Neuronal stem cell (in vitro differentiated cells): ENCODE measurements at regions not wholly inside any gene's neighbourhood (a gene's known extent, or its start where the extent isn't known, plus 50 kb on each side); places are given as distances from the start of the nearest gene placed in this dataset.

ENCODE experiments used
- DNase-seq: peaks from one replicate; pipeline ENCODE4 v3.0.0-alpha.2; 2013; ENCODE audit warnings: low spot score
- H2AFZ ChIP-seq: one replicate; pipeline ENCODE4 v1.6.1; 2013; ENCODE audit warnings: mild to moderate bottlenecking, low read length, inconsistent platforms
- H2AK5ac ChIP-seq: 2 replicates; pipeline ENCODE4 v1.6.1; 2013; ENCODE audit warnings: low read depth, mild to moderate bottlenecking, inconsistent platforms, low read length, moderate library complexity, mixed read lengths
- H2BK120ac ChIP-seq: 2 replicates; pipeline ENCODE4 v1.6.1; 2013; ENCODE audit warnings: low read depth, mild to moderate bottlenecking, inconsistent platforms, low read length, moderate library complexity, mixed read lengths
- H2BK12ac ChIP-seq: one replicate; pipeline ENCODE4 v1.6.1; 2013; ENCODE audit warnings: low read length, inconsistent platforms
- H2BK15ac ChIP-seq: 2 replicates; pipeline ENCODE4 v1.6.1; 2013; ENCODE audit warnings: mild to moderate bottlenecking, low read length, inconsistent platforms, mixed read lengths
- H2BK5ac ChIP-seq: one replicate; pipeline ENCODE4 v1.6.1; 2013; ENCODE audit warnings: inconsistent platforms, mild to moderate bottlenecking, low read length, moderate library complexity
- H3K14ac ChIP-seq: one replicate; pipeline ENCODE4 v1.6.1; 2013; ENCODE audit warnings: low read length, inconsistent platforms
- H3K18ac ChIP-seq: 2 replicates; pipeline ENCODE4 v1.6.1; 2013; ENCODE audit warnings: low read length, inconsistent platforms
- H3K23ac ChIP-seq: 2 replicates; pipeline ENCODE4 v1.6.1; 2013; ENCODE audit warnings: low read depth, mild to moderate bottlenecking, mixed read lengths, low read length, inconsistent platforms; ENCODE audit not compliant: poor library complexity
- H3K27ac ChIP-seq: replicated peaks from 3 replicates; pipeline ENCODE4 v1.5.1; 2013; ENCODE audit warnings: low read length, inconsistent platforms
- H3K27me3 ChIP-seq, 3 experiments: 2 replicates each; pipeline ENCODE4 v1.6.1; 2013; ENCODE audit warnings: low read length in 3 of 3, mild to moderate bottlenecking in 2 of 3, inconsistent platforms in 1 of 3, low read depth in 1 of 3, mixed read lengths in 1 of 3, moderate library complexity in 1 of 3; ENCODE audit not compliant: control insufficient read depth in 3 of 3, insufficient read depth in 3 of 3
- H3K36me3 ChIP-seq, 2 donors: replicated peaks in 1 of 2; 2 replicates each; pipeline ENCODE4 v1.6.1; 2013; ENCODE audit warnings: low read length in 2 of 2; ENCODE audit not compliant: control insufficient read depth in 2 of 2, insufficient read depth in 2 of 2
- H3K4ac ChIP-seq: 2 replicates; pipeline ENCODE4 v1.6.1; 2013; ENCODE audit warnings: inconsistent platforms, mild to moderate bottlenecking, low read length, moderate library complexity
- H3K4me1 ChIP-seq, 2 donors: 1 replicate in 1 of 2; 2 replicates in 1 of 2; pipeline ENCODE4 v1.6.1; 2013; ENCODE audit warnings: low read length in 2 of 2, low read depth in 1 of 2; ENCODE audit not compliant: control insufficient read depth in 2 of 2, insufficient read depth in 1 of 2
- H3K4me2 ChIP-seq: one replicate; pipeline ENCODE4 v1.6.1; 2013; ENCODE audit warnings: mild to moderate bottlenecking, low read length, inconsistent platforms; ENCODE audit not compliant: insufficient read depth, poor library complexity, severe bottlenecking
- H3K4me3 ChIP-seq, 2 donors: 2 replicates each; pipeline ENCODE4 v1.5.1; 2013; ENCODE audit warnings: low read length in 2 of 2, mild to moderate bottlenecking in 2 of 2, inconsistent platforms in 1 of 2, moderate library complexity in 1 of 2
- H3K79me1 ChIP-seq: one replicate; pipeline ENCODE4 v1.6.1; 2013; ENCODE audit warnings: low read depth, mild to moderate bottlenecking, inconsistent platforms, low read length, moderate library complexity
- H3K9ac ChIP-seq: one replicate; pipeline ENCODE4 v1.6.1; 2013; ENCODE audit warnings: mild to moderate bottlenecking, low read depth, low read length, inconsistent platforms; ENCODE audit not compliant: poor library complexity
- H3K9me3 ChIP-seq, 2 donors: replicated peaks in 1 of 2; 2 replicates each; pipeline versions ENCODE3 to v1.6.1; 2013; ENCODE audit warnings: low read length in 2 of 2, mild to moderate bottlenecking in 2 of 2, inconsistent platforms in 1 of 2, low read depth in 1 of 2, mixed read lengths in 1 of 2, moderate library complexity in 1 of 2; ENCODE audit not compliant: control insufficient read depth in 2 of 2, insufficient read depth in 1 of 2
- H4K8ac ChIP-seq: one replicate; pipeline ENCODE4 v1.6.1; 2013; ENCODE audit warnings: low read depth, mild to moderate bottlenecking, inconsistent platforms, low read length, moderate library complexity
- H4K91ac ChIP-seq: one replicate; pipeline ENCODE4 v1.6.1; 2013; ENCODE audit warnings: low read length, low read depth, mild to moderate bottlenecking, inconsistent platforms; ENCODE audit not compliant: poor library complexity
- WGBS, 2 donors: extraction: QIAGEN DNeasy Blood & Tissue Kit; methylation state at CpG; one replicate each; pipeline ENCODE4 v1.1.7; 2013; ENCODE audit warnings: missing lambda C conversion rate in 2 of 2, mixed read lengths in 1 of 2; ENCODE audit not compliant: insufficient read length in 2 of 2, insufficient replicate concordance in 1 of 2; ENCODE audit errors: extremely low coverage in 2 of 2; 5-methylcytosine and 5-hydroxymethylcytosine counted together

DNA sequence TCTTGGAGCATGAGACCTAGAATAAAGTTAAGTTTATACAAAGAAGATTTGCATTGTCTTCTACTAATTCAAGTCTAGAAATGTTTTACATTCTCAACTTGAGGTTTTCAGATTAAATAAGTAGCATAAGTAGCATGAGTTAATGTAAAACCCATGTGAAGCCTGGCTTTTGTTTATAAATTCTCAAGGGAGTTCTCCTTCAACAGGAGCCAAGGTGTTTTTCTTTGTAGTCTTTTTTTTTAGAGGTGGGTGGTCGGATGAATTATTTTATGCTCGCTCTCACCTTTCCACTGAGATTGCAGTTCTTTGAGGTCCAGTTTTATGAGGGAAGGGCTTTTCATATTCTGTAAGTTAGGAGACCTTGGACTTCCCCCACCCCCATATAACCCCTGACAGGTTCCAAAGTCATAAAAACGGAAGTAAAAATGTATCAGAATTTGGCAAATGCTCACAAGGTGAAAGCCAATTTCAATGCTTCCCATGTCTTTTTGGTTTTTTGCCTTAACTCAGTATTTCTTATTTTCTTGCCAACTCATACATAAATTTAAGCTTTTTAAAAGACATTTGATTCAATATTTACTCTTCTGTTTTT lies 244.3 kb upstream of the ASCC3 start:
- H3K9me3 ChIP-seq, result no peaks in the 10 kb centered on the region
- no peak overlapping the region for H3K4ac ChIP-seq
- H3K23ac ChIP-seq, result no peak overlapping the region
- no peak overlapping the region for H3K9ac ChIP-seq
- H4K91ac ChIP-seq, result no peak overlapping the region
- no peak overlapping the region for H3K14ac ChIP-seq
- H2AK5ac ChIP-seq, result no peak overlapping the region
- no peak overlapping the region for H2BK5ac ChIP-seq
- H3K27ac ChIP-seq, result no peak overlapping the region
- no CpG with 5 or more reads among the region's 3 CpGs for WGBS, 2 donors
- no peak overlapping the region for H3K18ac ChIP-seq
- no peak overlapping the region for H2BK12ac ChIP-seq
- no peaks in the 10 kb centered on the region for H3K27me3 ChIP-seq
- no peak overlapping the region for H3K4me2 ChIP-seq
- no peaks in the 10 kb centered on the region for H3K79me1 ChIP-seq
- H3K4me3 ChIP-seq, result no peak overlapping the region
- no peak overlapping the region for H4K8ac ChIP-seq
- no peaks in the 10 kb centered on the region for H3K4me1 ChIP-seq
- DNase-seq, result no peak
- no peaks in the 10 kb centered on the region for H3K36me3 ChIP-seq
- no peak overlapping the region for H2BK15ac ChIP-seq
- H2BK120ac ChIP-seq, result no peak overlapping the region
- no peak overlapping the region for H2AFZ ChIP-seq

DNA sequence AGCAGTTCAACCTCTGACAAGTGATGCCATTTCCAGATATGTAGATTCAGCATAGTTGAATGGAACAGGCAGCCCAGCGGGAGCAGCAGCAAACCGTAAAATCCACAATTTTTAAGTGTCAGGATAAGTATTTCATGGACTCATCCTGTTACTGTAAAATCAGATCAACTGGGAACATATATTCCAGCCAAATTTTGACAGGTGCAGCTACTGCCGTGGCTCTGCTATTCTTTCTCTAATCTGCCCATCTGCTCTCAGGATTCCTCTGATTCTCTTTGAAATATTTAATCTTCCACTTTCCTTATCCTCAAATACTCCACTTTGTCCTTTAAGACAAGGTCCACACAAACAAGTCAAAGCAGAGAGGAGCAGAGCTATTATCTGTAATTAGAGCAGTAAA lies 245.4 kb upstream of the ASCC3 start:
- Histone ChIP-seq H3K23ac (no peak overlapping the region), H4K8ac (no peak overlapping the region), H2AFZ (no peak overlapping the region), H3K27me3 (no peaks in the 10 kb centered on the region), H3K27ac (no peak overlapping the region), H2BK15ac (no peak overlapping the region), H3K4ac (no peak overlapping the region), H2BK5ac (no peak overlapping the region), H3K4me1 (no peaks in the 10 kb centered on the region), H2BK120ac (no peak overlapping the region), H3K14ac (no peak overlapping the region), H3K4me2 (no peak overlapping the region), H3K36me3 (no peaks in the 10 kb centered on the region), H3K18ac (no peak overlapping the region), H4K91ac (no peak overlapping the region), H3K4me3 (no peak overlapping the region), H2AK5ac (no peak overlapping the region), H3K79me1 (no peaks in the 10 kb centered on the region), H3K9ac (no peak overlapping the region), H3K9me3 (no peaks in the 10 kb centered on the region), H2BK12ac (no peak overlapping the region)
- DNase-seq, result no peak
- WGBS, 2 donors, result no CpG with 5 or more reads among the region's 3 CpGs

DNA sequence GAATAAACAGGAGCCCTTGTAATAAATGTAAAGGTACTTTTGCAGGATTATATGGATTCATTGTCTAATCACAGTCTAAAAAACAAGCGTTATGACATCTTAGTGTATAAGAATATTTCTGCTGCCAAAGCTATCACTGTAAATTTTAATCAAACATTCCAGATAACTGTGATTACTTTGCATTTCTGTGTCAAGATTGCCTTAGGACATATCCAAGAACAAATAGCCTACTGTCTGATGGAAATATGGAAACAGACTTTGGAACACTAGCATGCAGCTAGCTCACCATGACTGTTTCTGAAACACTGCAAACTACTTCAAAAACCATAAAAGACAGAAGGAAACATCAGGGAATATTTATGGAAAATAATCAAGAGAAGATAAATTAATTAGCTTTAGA lies 248.7 kb upstream of the ASCC3 start:
- Histone ChIP-seq H3K36me3 (no peaks in the 10 kb centered on the region), H3K9ac (no peak overlapping the region), H3K4me1 (no peaks in the 10 kb centered on the region), H3K4ac (no peak overlapping the region), H3K14ac (no peak overlapping the region), H3K23ac (no peak overlapping the region), H3K4me2 (no peak overlapping the region), H3K27me3 (no peaks in the 10 kb centered on the region), H2AFZ (no peak overlapping the region), H2BK12ac (no peak overlapping the region), H2BK5ac (no peak overlapping the region), H3K27ac (no peak overlapping the region), H2BK120ac (no peak overlapping the region), H3K9me3 (no peaks in the 10 kb centered on the region), H3K4me3 (no peak overlapping the region), H2AK5ac (no peak overlapping the region), H4K8ac (no peak overlapping the region), H2BK15ac (no peak overlapping the region), H4K91ac (no peak overlapping the region), H3K18ac (no peak overlapping the region), H3K79me1 (no peaks in the 10 kb centered on the region)
- WGBS, 2 donors, result no CpG with 5 or more reads among the region's 1 CpG
- DNase-seq, result no peak

DNA sequence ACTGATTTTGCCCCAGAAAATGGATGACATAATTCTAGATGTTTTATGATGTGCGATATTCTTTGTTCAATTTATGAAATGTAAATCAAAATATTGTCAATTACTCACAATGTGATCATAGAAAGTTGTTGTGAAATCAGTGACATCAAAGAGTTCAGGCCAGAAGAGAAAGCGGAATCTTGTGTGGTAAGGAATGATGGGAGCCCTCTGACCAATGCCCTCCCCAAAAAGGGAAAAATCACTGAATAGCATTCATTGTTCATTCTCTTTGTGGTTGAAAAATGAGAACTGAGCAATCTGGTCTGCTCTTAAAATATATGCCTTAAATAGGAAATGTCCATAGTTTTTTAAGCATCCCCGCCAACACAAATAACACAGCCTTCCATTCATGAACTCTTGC lies 247.1 kb upstream of the GRIK2 start:
- Histone ChIP-seq H3K9me3 (no peaks in the 10 kb centered on the region), H2AK5ac (no peak overlapping the region), H3K9ac (no peak overlapping the region), H3K27ac (no peak overlapping the region), H3K23ac (no peak overlapping the region), H3K36me3 (no peaks in the 10 kb centered on the region), H3K4me3 (no peak overlapping the region), H3K79me1 (no peaks in the 10 kb centered on the region), H2BK12ac (no peak overlapping the region), H3K4ac (no peak overlapping the region), H3K4me2 (no peak overlapping the region), H4K91ac (no peak overlapping the region), H2AFZ (no peak overlapping the region), H3K4me1 (no peaks in the 10 kb centered on the region), H3K14ac (no peak overlapping the region), H2BK15ac (no peak overlapping the region), H2BK5ac (no peak overlapping the region), H3K18ac (no peak overlapping the region), H2BK120ac (no peak overlapping the region), H3K27me3 (no peaks in the 10 kb centered on the region), H4K8ac (no peak overlapping the region)
- no peak for DNase-seq
- WGBS, 2 donors, result no CpG with 5 or more reads among the region's 3 CpGs
